T-helper 1 cell treated with Interleukin-12 subunit alpha and Interleukin-12 subunit beta and Interleukin-4 antibody, amounts not matched to agents 30 ng/mL and 1 ng/mL, for 36 hours (primary cell): ENCODE measurements at regions not wholly inside any gene's neighbourhood (a gene's known extent, or its start where the extent isn't known, plus 50 kb on each side); places are given as distances from the start of the nearest gene placed in this dataset.

ENCODE experiments used
- intact Hi-C: fragments of 100-400 bp; cut with micrococcal nuclease; formaldehyde crosslinking; loops from one replicate; pipeline ENCODE4 v1.15.1; 2024

- intact Hi-C loops: loop anchor here (5.0 kb wide), 1 partner anchor 43 kb away; no protein-coding TSS in a partner anchor
Observed at GRCh38 chr12:27179400-27180214, 64.5 kb upstream of the STK38L start.

- intact Hi-C loops: no loop called here
Observed at GRCh38 chr12:27180906-27181505, 63.1 kb upstream of the STK38L start.

GRCh38 chr12:27183342-27183741 lies 60.7 kb upstream of the STK38L start:
- intact Hi-C loops: no loop called here

GRCh38 chr12:27185234-27186021 lies 58.7 kb upstream of the STK38L start:
- intact Hi-C loops: loop anchor here (1.0 to 2.0 kb wide), 3 partner anchors 23 to 59 kb away; partner anchors contain the start of gene STK38L

- intact Hi-C loops: no loop called here
Observed at GRCh38 chr12:27186022-27186839, 57.9 kb upstream of the STK38L start.

GRCh38 chr12:27187697-27188096 lies 56.4 kb upstream of the STK38L start:
- intact Hi-C loops: no loop called here

GRCh38 chr12:27190761-27191160 lies 53.3 kb upstream of the STK38L start:
- intact Hi-C loops: no loop called here

- intact Hi-C loops: no loop called here
Observed at GRCh38 chr12:27191531-27191930, 52.6 kb upstream of the STK38L start.

- intact Hi-C loops: no loop called here
Observed at GRCh38 chr12:27192118-27192802, 51.8 kb upstream of the STK38L start.

GRCh38 chr12:27193106-27193505 lies 51.0 kb upstream of the STK38L start:
- intact Hi-C loops: no loop called here

- intact Hi-C loops: no loop called here
Observed at GRCh38 chr12:27193854-27194544, 50.1 kb upstream of the STK38L start.
